ENCODE measurements at regions not wholly inside any gene's neighbourhood (a gene's known extent, or its start where the extent isn't known, plus 50 kb on each side); places are given as distances from the start of the nearest gene placed in this dataset.
A peak's percentile ranks its signal among the peaks of the same experiment; 100 is the strongest.

- DNase-seq (ENCODE audit: low spot score): no peak
These were observed 100.4 kb upstream of the SEMA3A start for GRCh38 chr7:84294847-84295455.

GRCh38 chr7:84294391-84294790, 99.8 kb upstream of the SEMA3A start:
- no peak for DNase-seq (ENCODE audit: low spot score)

GRCh38 chr7:84291756-84292155, 97.2 kb upstream of the SEMA3A start:
- DNase-seq (ENCODE audit: low spot score): no peak

GRCh38 chr7:84283798-84284197, 89.2 kb upstream of the SEMA3A start:
- DNase-seq (ENCODE audit: low spot score): no peak

- no peak for DNase-seq (ENCODE audit: low spot score)
These were observed 86.9 kb upstream of the SEMA3A start for GRCh38 chr7:84281518-84281917.

GRCh38 chr7:84277628-84278224, 83.1 kb upstream of the SEMA3A start:
- DNase-seq (ENCODE audit: low spot score): no peak

GRCh38 chr7:84274029-84274638, 79.5 kb upstream of the SEMA3A start:
- no peak for DNase-seq (ENCODE audit: low spot score)

- DNase-seq (ENCODE audit: low spot score): no peak
These were observed 77.0 kb upstream of the SEMA3A start for GRCh38 chr7:84271543-84271942.

- DNase-seq (ENCODE audit: low spot score): no peak
These were observed 69.8 kb upstream of the SEMA3A start for GRCh38 chr7:84264396-84264795.

GRCh38 chr7:84263106-84263505, 68.5 kb upstream of the SEMA3A start:
- no peak for DNase-seq (ENCODE audit: low spot score)

GRCh38 chr7:84261509-84261908, 66.9 kb upstream of the SEMA3A start:
- no peak for DNase-seq (ENCODE audit: low spot score)

- no peak for DNase-seq (ENCODE audit: low spot score)
These were observed 64.0 kb upstream of the SEMA3A start for GRCh38 chr7:84258628-84259027.

- no peak for DNase-seq (ENCODE audit: low spot score)
These were observed 62.0 kb upstream of the SEMA3A start for GRCh38 chr7:84256571-84256971.

GRCh38 chr7:84251277-84251781, 56.7 kb upstream of the SEMA3A start:
- peak; percentile 76 for DNase-seq (ENCODE audit: low spot score)

- DNase-seq (ENCODE audit: low spot score): no peak
These were observed 55.9 kb upstream of the SEMA3A start for GRCh38 chr7:84250452-84250851.

- DNase-seq (ENCODE audit: low spot score): no peak
These were observed 55.1 kb upstream of the SEMA3A start for GRCh38 chr7:84249656-84250055.

GRCh38 chr7:84248843-84249242, 54.3 kb upstream of the SEMA3A start:
- peak; percentile 19 for DNase-seq (ENCODE audit: low spot score)

- DNase-seq (ENCODE audit: low spot score): peak; percentile 42
These were observed 53.7 kb upstream of the SEMA3A start for GRCh38 chr7:84248267-84248666.

- peak; percentile 30 for DNase-seq (ENCODE audit: low spot score)
These were observed 53.0 kb upstream of the SEMA3A start for GRCh38 chr7:84247591-84247990.

- no peak for DNase-seq (ENCODE audit: low spot score)
These were observed 51.2 kb upstream of the SEMA3A start for GRCh38 chr7:84245835-84246234.

Measured in SW480 (cell line).